DMS 273 treated with DMSO at 0.1 percent for 48 hours (cell line): ENCODE measurements at regions not wholly inside any gene's neighbourhood (a gene's known extent, or its start where the extent isn't known, plus 50 kb on each side); places are given as distances from the start of the nearest gene placed in this dataset.

Experiments
- DNase-seq: peaks from one replicate; lab custom pipeline; 2025; lab: John Stamatoyannopoulos, UW

DNA sequence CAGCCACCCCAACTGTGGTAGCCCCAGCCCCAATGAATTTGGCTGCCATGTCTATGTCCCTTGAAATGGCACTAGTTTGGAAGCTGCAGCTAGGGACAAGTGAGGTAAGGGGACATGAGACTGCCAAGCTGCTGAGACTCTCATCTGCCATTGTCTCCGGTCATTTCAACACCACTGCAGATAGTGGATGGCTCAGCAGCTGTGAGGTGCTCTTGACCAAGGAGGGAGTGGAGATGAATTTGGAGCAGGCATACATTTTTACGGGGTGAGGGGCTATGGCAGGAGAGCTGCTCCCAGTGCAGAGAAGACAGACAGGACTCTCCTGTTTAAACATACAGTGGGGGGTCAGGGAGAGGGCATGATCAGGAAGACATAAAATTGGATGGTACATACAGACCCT, 315.5 kb upstream of the CAMK1G start:
- no peak for DNase-seq

DNA sequence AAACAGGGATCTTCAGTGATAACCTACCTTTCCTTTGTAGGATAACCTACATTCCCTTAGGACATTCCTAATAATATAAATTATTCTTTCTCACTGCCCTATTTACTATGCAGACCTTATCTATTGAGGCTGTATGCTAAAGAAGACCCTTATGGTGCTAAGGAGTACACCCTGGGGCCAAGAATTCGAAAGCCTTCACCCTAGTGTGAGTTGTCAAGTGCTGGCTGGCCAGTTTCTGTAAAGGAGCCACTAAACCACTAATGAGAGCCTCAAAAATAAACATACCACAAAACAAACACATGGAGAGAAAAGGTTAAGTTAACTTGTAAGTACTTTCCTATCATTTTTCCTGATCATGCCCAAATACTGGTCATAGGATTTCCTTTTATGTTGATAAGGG, 315.0 kb upstream of the CAMK1G start:
- no peak for DNase-seq

DNA sequence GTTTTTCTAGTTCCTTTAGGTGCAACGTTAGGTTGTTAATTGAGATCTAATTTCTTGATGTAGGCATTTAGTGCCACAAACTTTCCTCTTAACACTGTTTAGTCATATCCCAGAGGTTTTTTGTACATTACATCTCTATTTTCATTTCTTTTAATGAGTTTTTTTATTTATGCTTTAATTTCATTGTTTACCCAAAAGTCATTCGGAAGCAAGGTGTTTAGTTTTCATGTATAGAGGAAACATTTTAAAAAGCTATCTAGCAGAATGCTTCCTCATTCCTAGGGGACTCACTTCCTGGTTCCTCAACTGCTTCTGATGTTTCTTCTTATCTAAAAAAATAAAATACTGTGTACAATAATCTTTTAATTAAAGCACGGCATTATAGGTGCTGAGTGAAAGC, 307.2 kb upstream of the CAMK1G start:
- no peak for DNase-seq

DNA sequence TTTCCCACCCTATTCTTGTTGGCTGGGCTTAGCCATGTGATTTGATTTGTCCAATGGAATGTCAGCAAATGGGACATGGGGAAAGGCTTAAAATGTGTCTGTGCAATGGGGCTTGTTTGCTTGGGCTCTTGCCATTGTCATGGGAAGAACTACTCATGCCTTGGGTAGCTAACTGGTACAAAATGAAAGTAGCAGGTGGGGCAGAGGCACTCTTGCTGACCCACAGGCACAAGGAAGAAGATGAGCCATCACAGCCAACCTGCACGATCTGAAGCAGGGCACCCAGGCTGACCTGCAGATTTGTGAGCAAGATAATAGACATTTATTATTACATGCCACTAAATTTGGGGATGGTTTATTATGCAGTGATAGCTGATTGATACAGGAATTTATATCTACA, 305.9 kb upstream of the CAMK1G start:
- no peak for DNase-seq

DNA sequence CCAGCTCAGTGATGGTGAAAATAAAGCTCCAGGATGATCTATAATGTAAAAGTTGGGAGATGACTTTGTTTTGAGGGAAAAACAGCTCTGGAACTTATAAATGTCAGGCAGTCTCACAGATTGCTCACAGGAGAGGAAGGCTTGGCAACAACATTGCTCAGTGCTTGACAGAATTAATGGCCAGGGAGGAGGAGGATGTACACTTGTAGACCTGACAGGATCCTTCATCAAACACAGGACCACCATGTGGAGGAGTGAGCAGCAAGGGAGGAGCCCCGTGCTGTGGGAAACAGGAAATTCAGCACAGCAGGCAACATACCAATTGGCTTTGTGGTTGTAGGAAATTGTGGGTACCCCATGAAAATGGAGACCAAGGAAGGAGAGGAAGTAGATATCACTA, 291.8 kb upstream of the CAMK1G start:
- DNase-seq = no peak

DNA sequence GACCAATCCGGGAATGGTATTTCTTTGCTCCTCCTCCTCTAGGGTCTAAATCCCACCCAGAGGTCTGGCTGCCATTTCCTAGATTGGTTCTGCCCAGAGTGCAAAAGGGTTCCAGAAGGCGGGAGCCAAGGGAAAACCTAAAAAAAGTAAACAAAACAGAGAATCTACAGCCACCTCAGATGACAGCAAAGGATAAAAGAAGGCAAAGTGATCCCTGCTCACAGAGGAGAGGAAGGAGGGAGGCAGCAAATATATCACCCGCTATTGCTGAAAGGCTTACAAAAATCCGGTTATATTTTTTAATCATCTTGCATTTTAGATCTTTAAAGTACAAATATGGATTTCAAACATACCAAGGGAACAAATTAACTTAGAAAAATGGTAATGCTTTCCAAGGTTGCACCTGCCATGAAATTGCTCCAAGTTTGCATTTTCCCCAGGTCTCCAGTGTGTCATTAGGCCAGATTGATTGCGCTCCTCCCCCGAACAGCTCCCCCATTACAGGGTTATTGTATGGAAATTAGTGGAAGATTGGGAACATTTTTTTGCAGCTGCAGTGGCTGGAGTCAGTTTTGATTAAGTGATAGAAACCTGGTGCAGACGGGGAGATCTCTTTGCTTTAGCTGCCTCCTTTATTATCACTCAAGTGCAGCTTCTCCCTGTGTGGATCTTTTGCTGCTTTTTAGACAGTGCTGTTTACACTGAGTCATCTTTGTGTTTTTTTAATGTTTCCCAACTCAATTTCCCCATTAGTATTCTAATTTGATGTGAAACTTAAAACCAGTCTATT, 280.5 kb upstream of the CAMK1G start:
- DNase-seq = no peak

DNA sequence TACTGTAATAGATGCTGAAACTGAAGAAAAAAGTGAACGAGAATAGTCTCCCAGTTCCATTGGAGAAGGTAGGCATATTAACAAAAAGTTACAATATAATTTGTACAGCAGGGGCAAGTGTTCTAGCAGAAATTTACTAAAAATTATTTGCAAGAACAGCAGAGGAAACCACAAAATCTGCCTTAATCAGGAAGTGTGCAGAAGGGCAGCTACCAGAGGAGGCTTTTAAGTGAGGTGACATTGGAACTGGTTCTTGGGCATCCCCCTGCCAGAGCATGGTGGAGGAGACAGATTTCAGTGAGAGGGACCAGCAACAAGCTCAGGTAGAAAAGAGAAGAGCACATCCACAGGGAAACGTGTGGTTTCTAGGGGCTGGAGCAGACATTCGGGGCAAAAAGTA, 279.3 kb upstream of the CAMK1G start:
- DNase-seq = no peak

DNA sequence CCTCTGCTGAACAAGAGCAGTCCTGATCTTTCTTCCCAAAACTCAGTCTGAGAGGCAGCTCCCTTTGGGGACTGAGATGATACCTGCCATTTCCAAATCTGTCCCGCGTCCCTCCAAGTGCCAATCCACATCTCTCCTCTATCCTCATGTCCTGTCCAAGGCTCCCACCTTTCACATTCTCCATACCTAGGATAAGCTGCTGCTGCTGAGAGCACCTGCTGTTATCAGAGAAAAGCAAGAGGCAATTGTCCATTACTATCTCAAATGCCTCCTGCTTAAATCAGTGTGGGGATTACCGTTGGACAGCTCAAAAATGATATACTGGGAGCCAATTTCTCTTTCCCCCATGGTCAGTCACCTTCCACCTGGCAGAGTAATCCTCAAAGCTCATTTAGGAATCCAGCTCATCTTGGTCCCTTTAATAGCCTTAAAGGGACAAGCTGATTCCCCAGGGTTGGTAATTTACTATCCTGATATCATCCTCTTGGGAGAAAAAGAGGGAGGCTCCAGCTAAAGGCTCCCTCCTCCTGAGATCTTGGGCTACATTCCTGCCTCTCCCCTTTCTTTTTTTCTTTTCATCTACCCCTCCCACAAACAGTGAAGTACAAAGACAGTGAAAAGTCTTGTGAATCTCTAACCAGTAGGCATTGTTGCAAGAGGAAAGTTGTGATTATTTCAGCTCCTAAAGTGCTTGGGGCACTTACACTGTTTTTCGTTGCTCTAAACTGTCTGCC, 278.1 kb upstream of the CAMK1G start:
- no peak for DNase-seq

DNA sequence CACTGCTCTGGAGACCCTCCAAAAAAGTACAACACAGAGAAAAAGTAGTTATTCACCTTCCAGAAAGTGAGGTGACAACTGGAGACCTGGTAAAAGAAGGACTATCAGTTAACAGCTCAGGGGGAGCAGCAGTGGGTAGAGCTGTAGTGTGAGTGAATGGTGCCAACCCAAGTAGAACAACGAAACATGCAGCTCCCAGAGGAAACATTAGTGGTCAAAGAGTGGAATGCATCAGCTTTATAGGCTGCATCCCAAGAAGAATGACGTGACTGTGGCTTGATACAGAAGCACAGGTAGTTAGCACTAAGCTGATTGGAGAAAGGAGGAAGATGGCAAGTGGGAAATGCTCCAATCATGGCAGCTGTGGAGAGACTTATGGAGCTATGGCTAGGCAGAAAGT, 275.7 kb upstream of the CAMK1G start:
- no peak for DNase-seq

DNA sequence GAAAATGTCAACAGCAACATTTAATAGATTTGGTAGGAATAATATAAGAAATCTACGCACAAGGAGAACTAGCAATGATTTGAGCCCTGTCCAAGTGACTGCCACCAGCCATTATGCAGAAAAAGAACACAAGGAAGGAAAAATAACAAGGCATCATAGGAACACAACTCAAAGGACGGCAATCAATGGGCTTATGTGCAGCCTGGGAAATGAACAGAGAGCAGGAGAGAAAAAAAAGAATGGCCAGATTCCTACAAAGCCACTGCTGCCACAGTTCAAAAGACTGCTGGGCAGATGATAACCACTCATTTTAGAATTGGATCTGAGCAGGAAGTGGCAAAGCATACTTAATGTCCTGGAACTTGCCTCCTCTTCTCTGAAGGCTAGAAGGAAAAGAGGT, 274.3 kb upstream of the CAMK1G start:
- DNase-seq = no peak

DNA sequence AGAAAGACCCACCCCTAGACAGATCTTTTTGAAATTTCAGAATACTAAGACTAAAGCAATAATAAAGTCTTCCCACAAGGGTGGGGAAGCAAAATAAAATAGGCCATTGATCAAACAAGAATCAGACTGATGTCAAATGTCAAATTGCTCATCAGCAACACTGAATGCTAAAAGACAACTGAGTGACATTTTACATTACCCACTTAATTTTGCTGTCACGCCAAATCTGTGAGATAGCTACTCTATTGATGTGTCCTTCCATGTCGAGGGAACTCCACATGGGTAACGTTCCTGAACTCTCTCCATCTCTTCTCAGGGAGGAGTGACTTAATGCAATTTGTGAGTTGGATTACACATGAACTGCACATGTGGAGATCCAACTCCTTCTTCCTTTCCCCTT, 271.7 kb upstream of the CAMK1G start:
- no peak for DNase-seq

DNA sequence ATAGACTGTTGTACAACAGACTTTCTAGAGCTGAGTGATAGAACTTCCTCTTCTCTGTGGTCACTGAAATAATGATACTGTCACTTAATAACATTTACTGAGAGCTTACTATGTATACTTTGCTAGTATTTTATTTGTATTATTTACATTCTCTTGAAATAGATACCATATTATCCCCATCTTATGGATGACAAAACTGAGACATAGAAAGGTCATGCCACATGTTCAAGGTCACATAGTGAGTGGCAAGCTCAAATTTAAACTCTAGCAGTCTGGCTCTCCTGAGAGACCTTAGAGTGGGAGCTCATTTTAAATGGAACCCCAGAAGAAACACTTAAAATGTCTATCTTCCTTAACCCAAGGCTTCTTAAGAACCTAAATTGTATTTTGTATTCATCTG, 266.6 kb upstream of the CAMK1G start:
- no peak for DNase-seq

DNA sequence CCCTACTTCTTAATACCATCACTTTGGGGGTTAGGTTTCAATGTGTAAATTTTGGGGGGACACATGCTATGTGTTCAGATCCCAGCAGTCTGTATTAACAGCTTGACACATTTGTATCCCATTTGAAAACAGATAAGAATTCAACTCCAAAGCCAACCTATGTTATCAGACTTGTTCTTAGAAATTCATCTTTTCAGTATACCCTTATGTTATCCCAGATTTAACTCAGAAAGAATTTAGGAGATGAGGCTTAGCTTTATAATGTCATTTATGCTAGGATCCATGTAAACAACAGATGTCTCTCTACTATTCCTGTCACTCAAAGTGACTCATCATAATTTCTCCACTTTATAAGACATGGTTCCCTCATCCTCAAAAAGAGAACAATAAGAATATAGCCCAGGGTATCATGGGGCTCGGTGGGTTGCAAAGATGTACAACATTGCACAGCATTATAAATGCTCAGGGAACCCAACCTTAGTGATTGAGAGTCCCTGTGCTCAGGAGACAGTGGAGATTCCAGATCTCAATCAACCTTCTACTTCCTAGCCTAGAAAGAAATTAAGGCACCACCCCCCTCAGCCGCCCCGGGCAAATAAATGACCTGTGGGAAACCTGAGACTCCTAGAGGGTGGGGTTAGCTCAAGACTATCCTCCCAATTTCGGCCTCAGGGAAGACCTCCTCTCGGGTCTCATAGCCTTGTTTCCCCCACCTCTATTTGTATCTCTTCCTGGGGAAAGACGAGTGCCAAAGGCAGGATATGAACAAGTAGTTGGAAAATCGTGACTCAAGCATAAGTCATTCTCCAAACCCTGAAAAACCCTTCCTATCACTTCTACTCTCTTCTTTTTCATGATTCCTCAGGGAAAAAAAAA, 265.1 kb upstream of the CAMK1G start:
- DNase-seq = no peak

DNA sequence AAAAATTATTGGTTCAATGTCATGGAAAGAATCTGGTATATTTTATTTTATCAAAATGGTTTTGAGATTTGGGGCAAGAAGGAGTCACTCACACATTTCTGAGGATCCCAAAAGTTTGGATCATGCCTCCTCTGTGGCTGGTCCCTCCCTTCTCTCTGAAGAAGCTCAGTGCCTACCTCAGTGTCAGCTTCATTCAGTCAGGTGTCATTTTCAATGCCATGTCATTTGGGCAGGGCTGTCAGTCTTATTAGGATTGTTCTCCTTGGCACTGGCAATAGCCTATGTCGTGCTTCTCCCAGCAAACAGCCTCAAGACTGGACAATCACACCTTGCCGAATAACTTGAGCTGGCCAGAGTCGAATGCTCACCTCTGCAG, 264.5 kb upstream of the CAMK1G start:
- no peak for DNase-seq

DNA sequence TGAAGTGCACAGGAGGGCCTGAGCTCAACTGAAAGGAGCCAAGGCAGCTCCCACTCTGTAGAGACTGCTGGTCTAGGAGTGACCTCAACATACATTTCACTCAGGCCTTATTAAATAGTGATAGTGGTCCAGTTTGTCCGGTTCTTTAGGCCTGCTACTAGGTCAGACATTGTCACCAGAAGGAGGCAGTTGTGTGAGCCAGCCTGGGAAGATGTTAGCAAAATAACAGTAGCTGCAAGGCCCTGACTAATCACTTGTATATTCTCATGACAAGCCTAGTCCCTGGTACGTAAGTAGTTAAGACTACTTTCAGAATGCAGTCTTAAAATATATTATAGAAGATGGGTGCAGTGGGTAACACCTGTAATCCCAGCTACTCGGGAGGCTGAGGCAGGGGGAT, 264.0 kb upstream of the CAMK1G start:
- no peak for DNase-seq

DNA sequence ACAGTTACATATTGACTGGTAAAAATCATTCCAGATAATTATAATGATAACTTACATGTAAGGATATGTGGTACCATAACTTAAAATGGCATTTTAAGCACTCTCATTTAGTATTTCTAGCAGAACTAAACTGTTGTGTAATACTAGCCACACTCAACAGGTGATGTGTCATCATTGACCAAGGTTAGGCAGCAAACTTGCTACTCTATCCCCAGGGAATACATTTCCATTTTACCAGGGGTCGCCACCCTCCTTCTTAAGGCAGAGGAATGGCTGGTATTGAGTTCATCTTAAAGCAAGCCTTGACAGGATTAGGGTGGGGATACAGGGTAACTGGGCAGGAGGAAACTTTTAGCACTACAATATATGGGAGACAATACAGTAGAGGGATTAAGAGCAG, 259.8 kb upstream of the CAMK1G start:
- no peak for DNase-seq

DNA sequence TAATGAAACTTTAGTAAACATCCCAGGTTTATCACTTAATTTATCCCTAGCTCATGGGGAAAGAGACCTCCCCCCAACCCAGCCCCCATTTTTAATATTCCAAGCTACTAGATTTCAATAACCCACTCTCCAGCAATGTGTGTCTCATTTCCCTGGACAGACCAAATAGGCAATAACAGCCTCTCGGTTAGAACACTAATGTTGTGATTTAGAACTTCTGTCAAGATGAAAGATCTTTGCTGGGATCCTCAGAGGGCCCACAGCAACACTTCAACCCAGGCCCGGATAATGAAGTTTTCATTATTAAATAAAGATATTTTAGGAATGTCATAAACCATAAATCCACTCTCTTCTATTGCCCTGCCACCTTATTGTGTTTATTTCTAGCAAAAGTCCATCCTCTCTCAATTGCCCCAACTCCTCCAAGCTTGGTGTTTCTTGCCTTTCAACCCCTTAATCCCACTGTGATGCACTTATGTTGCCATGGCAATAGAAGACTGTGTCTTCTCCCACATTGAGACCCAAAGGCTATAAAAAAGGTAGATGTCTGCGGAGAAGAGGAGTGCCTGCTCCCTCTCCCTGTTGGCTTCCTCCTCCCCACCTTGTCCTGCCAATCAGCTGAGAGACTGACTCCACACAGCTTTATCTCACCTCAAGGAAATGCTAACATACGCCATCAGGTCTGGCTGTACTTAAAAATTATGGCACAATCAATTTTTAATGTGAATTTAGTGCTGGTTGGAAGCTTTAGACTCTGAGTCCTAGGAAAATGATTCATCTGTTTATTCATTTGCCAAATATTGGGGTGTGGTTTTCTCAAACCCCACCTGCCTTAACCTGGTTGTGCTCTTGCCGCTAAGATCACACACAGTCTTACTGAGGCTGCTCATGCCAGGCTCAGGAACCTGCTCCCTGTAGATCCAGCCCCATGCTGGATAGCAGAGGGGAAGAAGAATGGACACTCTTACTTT, 258.3 kb upstream of the CAMK1G start:
- DNase-seq = no peak

DNA sequence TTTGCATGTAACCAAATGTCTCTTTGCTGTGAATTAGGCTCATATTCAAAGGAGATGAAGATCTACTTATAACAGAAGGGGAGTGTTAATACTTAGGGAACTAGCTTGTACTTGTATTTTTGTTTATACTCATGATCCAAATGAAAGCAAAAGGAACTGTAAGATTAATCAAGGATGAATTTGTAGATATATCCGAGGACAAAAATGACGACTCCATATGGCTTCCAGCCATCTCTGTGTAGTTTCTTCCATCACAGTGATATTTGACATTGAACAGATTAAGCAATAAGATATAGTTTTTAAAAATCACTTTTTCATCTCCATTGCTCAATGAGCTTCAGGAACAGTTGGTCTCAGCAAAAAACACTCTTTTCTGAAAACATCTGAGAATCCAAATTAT, 257.4 kb upstream of the CAMK1G start:
- no peak for DNase-seq

DNA sequence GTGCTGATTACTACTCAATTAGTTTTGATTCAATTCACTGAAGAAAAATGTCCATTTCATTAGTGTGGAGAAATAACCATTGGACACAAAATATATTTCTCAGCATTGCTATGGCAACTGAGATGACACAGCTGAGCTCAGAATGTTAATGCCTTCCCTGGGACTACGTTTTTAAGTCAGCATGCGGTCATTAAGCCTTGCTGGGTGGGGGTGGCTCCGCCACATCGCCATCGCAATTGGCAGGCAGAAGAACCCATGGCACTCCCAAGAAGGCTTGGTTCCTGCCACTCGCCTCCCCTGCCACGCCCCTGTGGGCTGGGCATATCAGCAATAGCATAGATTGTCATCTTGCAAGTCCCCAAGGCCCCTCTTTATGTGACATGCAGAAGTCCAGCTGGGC, 256.7 kb upstream of the CAMK1G start:
- no peak for DNase-seq

DNA sequence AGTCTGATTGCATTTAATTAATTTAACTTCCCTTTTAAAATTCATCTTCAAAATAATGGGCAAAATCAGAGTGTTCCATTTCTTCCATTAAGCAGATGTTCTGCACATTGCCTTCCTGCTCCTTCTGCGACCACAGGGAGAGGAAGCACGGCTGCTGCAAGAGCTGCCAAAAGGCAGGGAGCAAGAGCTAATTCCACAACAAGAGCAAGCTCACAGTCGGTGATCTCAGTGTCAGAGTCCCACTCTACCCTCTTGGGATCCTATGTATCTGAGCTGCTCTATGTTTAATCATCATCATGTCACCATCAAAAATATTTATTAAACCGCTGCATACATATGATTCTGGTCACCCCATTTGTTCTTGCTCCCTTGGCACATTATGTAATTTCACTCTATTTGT, 255.3 kb upstream of the CAMK1G start:
- no peak for DNase-seq

DNA sequence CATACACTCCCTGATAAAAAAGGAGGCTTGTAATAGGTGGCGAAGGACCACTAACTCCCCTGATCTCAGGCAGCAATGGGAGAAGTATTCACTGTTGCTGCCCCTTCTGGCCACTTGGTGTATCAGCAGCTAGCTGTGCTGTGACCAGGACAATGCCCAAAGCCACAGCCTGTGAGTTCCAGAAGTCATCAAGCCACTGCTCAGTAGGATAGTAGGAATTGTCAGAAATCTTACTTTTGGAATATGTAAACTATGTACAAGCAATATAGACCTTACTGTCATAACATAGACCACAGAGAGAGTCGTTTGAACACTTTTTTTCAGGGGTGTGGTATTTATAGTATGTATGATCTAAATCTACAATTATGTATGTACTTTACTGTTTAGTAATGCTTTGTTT, 248.3 kb upstream of the CAMK1G start:
- DNase-seq = no peak

DNA sequence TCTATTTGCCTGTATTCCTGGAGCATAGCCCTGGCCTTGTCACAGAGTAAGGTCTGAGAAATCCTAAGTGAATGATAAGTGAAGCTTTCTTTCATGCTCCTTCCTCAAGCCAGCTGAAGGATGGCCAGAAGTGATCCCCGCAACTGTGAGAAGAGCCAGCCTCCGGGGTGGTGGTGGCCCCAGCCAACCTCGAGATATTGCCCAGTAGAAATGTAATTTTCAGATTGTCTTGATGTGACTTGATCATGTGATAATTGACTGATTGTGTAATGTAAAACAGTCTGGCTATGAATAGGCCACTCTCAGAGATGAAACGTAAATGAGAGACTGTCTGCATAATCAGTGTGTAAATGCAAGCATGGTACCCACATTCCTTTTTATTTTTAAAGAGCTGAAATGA, 242.4 kb upstream of the CAMK1G start:
- no peak for DNase-seq
